ENCODE measurements at regions not wholly inside any gene's neighbourhood (a gene's known extent, or its start where the extent isn't known, plus 50 kb on each side); places are given as distances from the start of the nearest gene placed in this dataset.

- DNase-seq (ENCODE audit: low read depth in 1 of 2, low spot score in 1 of 2), result no peak
Measured at GRCh38 chr13:107358866-107359265, 790.9 kb upstream of the ARGLU1 start.

- no peak for DNase-seq (ENCODE audit: low read depth in 1 of 2, low spot score in 1 of 2)
Measured at GRCh38 chr13:107351305-107351704, 783.4 kb upstream of the ARGLU1 start.

DNA sequence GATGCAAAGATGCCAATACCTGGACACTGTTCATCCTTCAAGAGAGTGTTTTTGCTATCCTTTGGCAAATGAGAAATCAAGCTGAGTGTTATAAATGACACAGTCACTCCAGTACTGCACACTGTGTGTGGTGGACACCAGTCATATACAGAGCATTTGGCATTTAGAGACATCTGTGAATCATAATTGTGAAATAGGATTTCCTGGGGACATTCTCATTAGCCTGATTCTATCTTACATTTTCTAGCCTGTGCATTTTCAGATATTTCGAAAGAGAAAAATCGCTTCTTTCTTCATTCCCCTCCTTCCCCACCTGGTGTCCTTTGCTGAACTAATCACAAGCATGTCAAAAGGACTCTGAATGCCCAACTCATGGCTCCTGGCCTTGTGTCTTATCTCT, 781.0 kb upstream of the ARGLU1 start:
- no peak for DNase-seq (ENCODE audit: low read depth in 1 of 2, low spot score in 1 of 2)

DNA sequence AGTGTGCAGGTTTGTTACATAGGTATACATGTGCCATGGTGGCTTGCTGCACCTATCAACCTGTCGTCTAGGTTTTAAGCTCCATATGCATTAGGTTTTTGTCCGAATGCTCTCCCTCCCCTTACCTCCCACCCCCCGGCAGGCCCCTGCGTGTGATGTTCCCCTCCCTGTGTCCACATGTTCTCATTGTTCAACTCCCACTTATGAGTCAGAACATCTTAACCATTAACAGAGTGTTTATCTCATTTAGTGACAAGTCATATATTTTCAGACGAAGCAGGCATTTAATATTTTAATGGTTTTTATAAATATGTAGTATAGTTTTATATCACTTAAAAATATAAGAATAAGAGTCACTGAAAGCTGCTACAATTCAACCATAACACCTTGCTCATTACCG, 780.5 kb upstream of the ARGLU1 start:
- DNase-seq (ENCODE audit: low read depth in 1 of 2, low spot score in 1 of 2), result no peak

DNA sequence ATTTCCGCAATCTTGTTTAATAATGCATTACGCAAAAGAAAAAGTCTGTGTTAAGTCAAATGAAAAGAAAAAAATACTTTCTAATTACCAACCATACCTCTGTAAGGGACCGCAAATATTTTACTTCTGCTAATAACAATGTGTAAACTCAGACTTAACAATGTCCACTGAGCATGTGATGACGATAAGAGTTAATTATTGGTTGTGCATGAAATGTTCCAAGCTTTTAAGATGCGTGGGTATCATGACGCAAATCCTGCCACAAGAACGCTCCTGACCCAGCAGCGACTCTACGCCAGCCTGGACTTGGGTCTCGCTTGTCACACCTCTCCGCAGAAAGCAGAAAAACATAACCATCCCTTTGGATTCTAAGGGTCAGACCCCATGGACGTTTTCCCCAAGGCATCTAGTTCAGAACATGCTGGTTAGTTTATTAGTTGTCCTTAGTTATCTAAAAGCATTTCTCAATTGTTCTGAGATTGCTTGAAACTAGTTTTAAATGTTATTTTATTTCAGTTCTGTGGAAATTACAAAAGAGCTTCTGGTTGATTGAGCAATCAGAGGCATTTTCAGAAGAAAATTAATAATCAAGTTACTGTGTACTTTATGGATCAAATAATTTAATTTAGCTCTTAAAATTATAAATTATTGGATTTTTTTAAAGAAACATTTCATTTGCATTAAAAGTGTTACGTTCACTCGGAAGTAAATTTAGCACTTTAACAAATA, 779.9 kb upstream of the ARGLU1 start:
- no peak for DNase-seq (ENCODE audit: low read depth in 1 of 2, low spot score in 1 of 2)

GRCh38 chr13:107342747-107343146, 774.8 kb upstream of the ARGLU1 start:
- no peak for DNase-seq (ENCODE audit: low read depth in 1 of 2, low spot score in 1 of 2)

GRCh38 chr13:107339209-107339608, 771.3 kb upstream of the ARGLU1 start:
- DNase-seq (ENCODE audit: low read depth in 1 of 2, low spot score in 1 of 2), result no peak

GRCh38 chr13:107332188-107332587, 764.3 kb upstream of the ARGLU1 start:
- no peak for DNase-seq (ENCODE audit: low read depth in 1 of 2, low spot score in 1 of 2)

- no peak for DNase-seq (ENCODE audit: low read depth in 1 of 2, low spot score in 1 of 2)
Measured at GRCh38 chr13:107331359-107331758, 763.4 kb upstream of the ARGLU1 start.

DNA sequence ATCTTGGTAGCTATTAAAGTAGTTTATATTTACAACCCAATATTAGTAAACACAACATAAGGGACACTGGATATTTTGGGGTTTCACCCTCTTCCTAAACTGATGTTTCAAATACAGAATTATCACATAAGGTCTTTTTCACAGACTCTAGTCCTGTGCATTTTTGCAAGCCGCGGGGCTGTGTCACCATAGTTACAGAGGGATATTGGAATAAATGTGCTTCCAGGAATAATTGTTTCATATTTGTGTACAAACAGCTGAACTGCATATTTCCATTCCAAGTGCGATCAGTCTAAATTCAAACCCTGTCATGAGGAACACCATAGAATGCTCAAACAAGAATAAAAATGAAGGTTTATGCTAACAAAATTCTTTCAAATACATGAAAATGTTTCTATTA, 762.5 kb upstream of the ARGLU1 start:
- no peak for DNase-seq (ENCODE audit: low read depth in 1 of 2, low spot score in 1 of 2)

DNA sequence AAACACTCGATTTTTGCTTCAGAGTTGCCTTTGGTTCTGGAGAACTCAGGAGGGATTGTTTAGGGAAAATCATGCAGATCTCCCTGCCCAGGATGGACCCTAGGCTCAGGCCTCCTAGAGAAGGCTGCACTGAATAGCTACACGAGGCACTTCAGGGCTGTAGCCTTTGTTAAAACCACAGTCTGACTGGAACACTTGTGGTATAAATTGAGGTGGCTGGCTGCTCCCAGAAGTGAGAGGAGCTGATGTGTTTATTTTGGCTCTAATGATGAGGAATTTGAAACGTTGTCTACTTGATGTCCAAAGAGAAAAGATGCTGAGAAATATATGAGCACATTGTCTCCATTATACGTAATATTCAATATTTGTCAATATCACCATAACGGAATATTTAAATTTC, 762.1 kb upstream of the ARGLU1 start:
- DNase-seq (ENCODE audit: low read depth in 1 of 2, low spot score in 1 of 2), result no peak

GRCh38 chr13:107324416-107325204, 756.7 kb upstream of the ARGLU1 start:
- DNase-seq (ENCODE audit: low read depth in 1 of 2, low spot score in 1 of 2), result no peak

GRCh38 chr13:107322228-107322627, 754.3 kb upstream of the ARGLU1 start:
- DNase-seq (ENCODE audit: low read depth in 1 of 2, low spot score in 1 of 2), result no peak

DNA sequence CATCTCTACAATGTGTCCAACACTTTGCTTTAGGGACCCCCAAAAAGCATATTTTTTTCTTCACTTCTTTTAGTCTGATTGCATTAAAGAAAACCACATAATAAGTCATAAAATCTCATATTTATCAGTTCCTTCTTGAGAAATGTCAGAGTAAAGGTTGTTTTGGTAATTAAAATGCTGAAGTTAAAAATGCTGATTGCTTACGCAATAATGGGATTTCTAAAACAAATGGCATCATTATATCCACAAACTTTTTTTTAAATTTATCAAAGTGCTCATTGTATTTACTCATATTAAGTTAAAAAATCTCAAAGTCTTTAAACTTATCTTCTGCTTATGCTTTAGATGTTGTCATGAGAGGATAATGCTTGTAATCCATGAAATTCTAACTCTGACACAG, 737.2 kb upstream of the ARGLU1 start:
- DNase-seq (ENCODE audit: low read depth in 1 of 2, low spot score in 1 of 2), result no peak

DNA sequence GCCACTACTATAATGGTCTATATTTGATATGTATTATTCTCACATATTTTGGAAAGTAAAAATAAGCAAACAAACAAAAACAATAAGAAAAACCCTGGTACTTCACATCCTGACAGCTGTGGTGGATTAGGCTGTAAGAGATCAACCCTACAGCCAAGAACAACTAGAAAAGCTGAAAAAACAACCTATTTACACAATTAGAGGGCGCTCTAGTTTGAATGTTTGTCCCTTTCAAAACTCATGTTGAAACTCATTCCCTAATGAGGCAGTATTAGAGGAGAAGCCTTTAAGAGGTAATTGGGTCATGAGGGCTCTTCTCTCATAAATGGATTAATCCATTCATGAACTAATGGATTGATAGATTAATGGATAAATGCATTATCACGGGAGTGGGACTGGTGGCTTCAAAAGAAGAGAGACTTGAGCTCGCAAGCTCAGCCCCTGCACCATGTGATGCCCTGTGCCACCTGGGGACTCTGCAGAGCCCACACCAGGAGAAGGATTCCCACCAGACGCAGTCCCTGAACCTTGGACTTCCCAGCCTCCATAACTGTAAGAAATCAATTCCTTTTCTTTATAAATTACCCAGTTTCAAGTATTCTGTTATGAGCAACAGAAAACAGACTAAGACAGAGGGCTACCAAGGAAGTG, 733.9 kb upstream of the ARGLU1 start:
- no peak for DNase-seq (ENCODE audit: low read depth in 1 of 2, low spot score in 1 of 2)

- DNase-seq (ENCODE audit: low read depth in 1 of 2, low spot score in 1 of 2), result no peak
Measured at GRCh38 chr13:107299717-107300116, 731.8 kb upstream of the ARGLU1 start.

- no peak for DNase-seq (ENCODE audit: low read depth in 1 of 2, low spot score in 1 of 2)
Measured at GRCh38 chr13:107296804-107297203, 728.9 kb upstream of the ARGLU1 start.

DNA sequence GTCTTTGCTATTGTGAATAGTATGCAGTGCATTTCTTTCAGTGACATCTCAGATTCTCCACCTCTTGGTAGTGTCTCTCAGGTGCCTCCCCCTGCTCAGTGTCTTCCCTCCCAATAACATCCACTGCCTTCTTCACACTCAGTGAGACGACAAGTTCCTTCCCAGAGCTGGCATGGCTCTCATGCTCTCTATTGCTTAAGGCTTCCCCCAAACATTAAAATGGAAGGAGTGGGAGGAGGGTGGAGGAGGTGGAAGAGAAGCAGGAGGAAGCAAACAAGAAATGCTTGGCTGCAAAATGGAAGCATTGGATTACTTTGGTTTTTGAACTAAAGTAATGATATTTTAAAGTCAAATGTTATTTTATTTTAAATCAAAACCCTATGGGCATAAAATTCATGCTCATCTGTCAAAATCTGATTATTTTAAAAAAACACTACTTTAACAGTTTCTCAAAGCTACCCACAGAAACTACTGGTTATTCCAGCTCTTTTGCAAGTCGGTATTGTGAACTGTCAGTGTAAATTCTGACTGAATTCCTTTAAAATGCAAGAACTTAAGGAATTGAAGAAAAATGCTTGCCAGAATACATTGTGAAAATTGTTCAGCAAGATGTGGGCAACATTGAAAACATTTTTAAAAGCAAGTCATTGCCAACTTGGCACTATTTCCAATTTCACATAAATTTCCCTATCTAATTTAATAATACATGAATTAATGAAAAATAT, 727.6 kb upstream of the ARGLU1 start:
- no peak for DNase-seq (ENCODE audit: low read depth in 1 of 2, low spot score in 1 of 2)

DNA sequence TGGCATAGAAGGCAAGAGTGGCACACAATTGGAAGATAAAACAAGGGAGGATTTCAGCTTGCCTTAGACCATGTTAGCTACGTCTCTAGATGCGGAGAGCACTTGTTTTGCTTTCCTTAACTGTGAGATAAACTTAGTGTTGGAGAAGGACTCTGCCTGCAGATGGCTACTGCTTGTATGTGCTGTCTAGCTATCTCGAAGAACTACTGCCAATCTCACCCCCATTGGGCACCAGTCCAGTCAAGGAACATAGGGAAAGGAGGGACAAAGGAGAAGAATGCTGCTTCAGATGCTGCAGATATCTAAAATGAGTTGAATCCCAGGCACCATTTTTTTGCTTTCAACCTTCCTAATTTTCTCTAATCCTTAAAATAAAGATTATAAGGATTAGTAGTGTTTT, 726.0 kb upstream of the ARGLU1 start:
- DNase-seq (ENCODE audit: low read depth in 1 of 2, low spot score in 1 of 2), result no peak

DNA sequence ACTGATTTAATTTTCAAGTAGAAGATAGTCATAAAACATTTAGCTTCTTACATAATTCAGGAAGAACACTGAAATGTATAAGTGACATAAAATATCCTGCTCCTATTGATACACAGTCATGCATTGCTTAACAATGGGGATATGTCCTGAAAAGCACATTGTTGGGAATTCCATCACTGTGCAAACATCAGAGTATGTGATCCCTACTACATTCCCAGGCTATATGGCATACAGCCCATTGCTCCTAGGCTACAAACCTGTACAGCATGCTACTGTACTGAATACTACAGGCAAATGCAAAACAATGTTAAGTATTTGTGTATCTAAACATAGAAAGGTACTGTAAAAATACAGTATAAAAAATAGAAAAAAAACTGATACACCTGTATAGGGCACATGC, 723.9 kb upstream of the ARGLU1 start:
- DNase-seq (ENCODE audit: low read depth in 1 of 2, low spot score in 1 of 2), result no peak

DNA sequence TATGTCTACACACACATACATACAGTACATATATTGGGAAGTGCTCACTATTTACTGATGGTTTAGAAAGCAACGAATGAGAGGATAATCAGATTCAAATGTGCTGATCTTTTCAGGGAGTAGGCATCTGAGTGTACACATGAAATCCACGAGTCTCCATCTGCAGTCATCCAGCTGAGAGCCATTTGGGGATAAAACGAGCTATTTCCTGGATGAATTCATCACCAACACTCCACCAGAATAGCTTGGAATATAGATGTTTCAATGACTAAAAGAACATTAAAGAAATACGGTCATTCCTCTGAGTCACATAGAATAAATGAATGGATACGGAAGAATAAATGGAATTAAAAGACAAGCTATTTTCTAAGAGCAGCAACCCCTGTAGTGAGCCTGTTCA, 721.6 kb upstream of the ARGLU1 start:
- no peak for DNase-seq (ENCODE audit: low read depth in 1 of 2, low spot score in 1 of 2)

- DNase-seq (ENCODE audit: low read depth in 1 of 2, low spot score in 1 of 2), result no peak
Measured at GRCh38 chr13:107284173-107284572, 716.2 kb upstream of the ARGLU1 start.
